ENCODE measurements at regions not wholly inside any gene's neighbourhood (a gene's known extent, or its start where the extent isn't known, plus 50 kb on each side); places are given as distances from the start of the nearest gene placed in this dataset.

DNA sequence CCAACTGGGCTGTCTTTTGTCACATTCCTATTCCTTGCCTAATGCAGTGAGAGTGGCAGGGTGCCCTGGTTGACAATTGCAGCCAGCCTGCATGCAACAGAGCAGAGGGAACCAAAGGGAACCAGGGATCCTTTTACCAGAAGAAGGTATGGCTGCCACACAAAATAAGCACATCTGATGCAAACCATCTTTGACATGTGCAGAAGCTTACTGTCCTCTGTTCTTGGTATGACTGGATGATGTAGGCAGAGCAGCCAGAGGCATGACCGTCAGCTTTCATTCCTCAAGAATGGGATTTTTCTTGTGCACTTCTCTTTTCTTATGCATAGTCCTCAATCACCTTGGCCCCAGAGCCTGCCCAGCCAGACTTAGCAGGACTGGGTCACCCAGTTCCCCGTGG lies 116.1 kb downstream of the UQCRFS1 start:
- no peak for DNase-seq
- Mint-ChIP-seq H3K27ac (no peak overlapping the region), H3K9me3 (peaks cover 0 to 18% (median 3%) of the 10 kb centered on the region in 8 donors), H3K4me3 (no peak overlapping the region), H3K4me1 (no peaks in the 10 kb centered on the region), H3K27me3 (peaks cover 0 to 1% of the 10 kb centered on the region in 2 donors), H3K36me3 (no peaks in the 10 kb centered on the region)
- Histone ChIP-seq H3K4me1 (ENCODE audit: insufficient read depth, low read length) (no peaks in the 10 kb centered on the region), H3K27me3 (ENCODE audit: insufficient read depth, low read length) (no peaks in the 10 kb centered on the region), H3K27ac (ENCODE audit: low read depth, low read length) (no peak overlapping the region), H3K4me3 (ENCODE audit: low read length in 2 of 2) (no peak overlapping the region), H3K36me3 (ENCODE audit: insufficient read depth, low read length) (no peaks in the 10 kb centered on the region), H3K9me3 (ENCODE audit: control insufficient read depth in 1 of 2, low read length in 2 of 2) (no peaks in the 10 kb centered on the region)
- POLR2A ChIA-PET (ENCODE audit: partially characterized antibody), result no interaction called here
- CTCF ChIA-PET (ENCODE audit: partially characterized antibody), result no interaction called here
- intact Hi-C loops (cut with micrococcal nuclease), result no loop called here

DNA sequence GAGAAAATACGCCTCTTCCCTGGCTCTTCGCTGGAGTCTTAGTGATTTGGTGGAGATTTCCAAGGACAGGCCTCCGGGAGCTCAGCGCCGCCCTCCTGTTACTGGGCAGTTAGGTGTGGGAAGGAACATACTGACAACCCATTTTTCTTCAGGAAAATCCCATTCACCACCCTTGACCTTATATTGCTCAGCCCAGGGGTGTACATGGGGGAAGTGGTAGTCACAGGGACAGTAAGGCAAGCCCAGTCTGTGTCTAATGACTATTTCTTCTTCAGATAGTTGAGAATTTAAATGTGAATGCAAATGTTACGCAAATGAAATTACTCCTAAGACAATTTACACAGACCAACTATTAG lies 119.4 kb downstream of the UQCRFS1 start:
- Mint-ChIP-seq H3K27me3 (peaks cover 0 to 1% of the 10 kb centered on the region in 2 donors), H3K4me1 (no peaks in the 10 kb centered on the region), H3K27ac (no peak overlapping the region), H3K4me3 (no peak overlapping the region), H3K9me3 (peaks cover 0 to 3% (median 0%) of the 10 kb centered on the region in 8 donors), H3K36me3 (no peaks in the 10 kb centered on the region)
- H3K36me3 ChIP-seq (ENCODE audit: insufficient read depth, low read length), result no peaks in the 10 kb centered on the region
- no peak overlapping the region for H3K27ac ChIP-seq (ENCODE audit: low read depth, low read length)
- H3K4me1 ChIP-seq (ENCODE audit: insufficient read depth, low read length), result no peaks in the 10 kb centered on the region
- ChIA-PET CTCF (ENCODE audit: partially characterized antibody) (no interaction called here), POLR2A (ENCODE audit: partially characterized antibody) (no interaction called here)
- intact Hi-C loops (cut with micrococcal nuclease), result no loop called here
- H3K27me3 ChIP-seq (ENCODE audit: insufficient read depth, low read length), result no peaks in the 10 kb centered on the region
- no peaks in the 10 kb centered on the region for H3K9me3 ChIP-seq (ENCODE audit: control insufficient read depth in 1 of 2, low read length in 2 of 2)
- DNase-seq, result no peak
- no peak overlapping the region for H3K4me3 ChIP-seq (ENCODE audit: low read length in 2 of 2)

DNA sequence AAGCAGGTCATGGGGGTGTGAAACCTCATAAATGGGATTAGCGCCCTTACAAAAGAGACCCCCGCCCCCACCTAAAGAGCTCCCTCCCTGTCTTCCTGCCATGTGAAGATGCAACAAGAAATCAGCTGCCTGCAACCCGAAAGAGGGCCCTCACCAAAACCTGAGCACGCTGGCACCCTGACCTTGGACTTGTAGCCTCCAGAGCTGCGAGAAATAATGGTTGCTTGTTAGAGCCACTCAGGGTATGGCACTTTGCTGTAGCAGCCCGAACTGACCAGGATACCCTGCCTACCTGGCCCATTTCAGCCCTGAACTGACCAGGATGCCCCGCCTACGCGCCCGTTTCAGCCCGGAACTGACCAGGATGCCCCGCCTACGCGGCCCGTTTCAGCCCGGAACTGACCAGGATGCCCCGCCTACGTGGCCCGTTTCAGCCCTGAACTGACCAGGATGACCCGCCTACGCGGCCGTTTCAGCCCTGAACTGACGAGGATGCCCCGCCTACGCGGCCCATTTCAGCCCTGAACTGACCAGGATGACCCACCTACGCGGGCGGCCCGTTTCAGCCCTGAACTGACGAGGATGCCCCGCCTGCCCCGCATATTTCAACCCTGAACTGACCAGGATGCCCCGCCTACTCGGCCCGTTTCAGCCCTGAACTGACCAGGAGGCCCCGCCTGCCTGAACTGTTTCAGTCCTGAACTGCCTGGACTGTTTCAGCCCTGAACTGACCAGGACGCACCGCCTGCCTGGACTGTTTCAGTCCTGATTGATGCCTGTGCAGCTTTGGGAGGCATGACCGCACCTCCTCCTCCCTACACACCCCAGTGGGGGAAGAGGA lies 120.0 kb downstream of the UQCRFS1 start:
- Histone ChIP-seq H3K36me3 (ENCODE audit: insufficient read depth, low read length) (no peaks in the 10 kb centered on the region), H3K27me3 (ENCODE audit: insufficient read depth, low read length) (no peaks in the 10 kb centered on the region), H3K9me3 (ENCODE audit: control insufficient read depth in 1 of 2, low read length in 2 of 2) (no peaks in the 10 kb centered on the region), H3K4me3 (ENCODE audit: low read length in 2 of 2) (no peak overlapping the region), H3K4me1 (ENCODE audit: insufficient read depth, low read length) (no peaks in the 10 kb centered on the region), H3K27ac (ENCODE audit: low read depth, low read length) (no peak overlapping the region)
- intact Hi-C loops (cut with micrococcal nuclease), result no loop called here
- Mint-ChIP-seq H3K4me1 (no peaks in the 10 kb centered on the region), H3K27me3 (peaks cover 0 to 1% of the 10 kb centered on the region in 2 donors), H3K9me3 (peaks cover 0 to 3% (median 0%) of the 10 kb centered on the region in 8 donors), H3K36me3 (no peaks in the 10 kb centered on the region), H3K27ac (peak overlapping the region in 1 of 7 donors; percentile 52), H3K4me3 (peak overlapping the region in 1 of 8 donors; percentile 25)
- POLR2A ChIA-PET (ENCODE audit: partially characterized antibody), result no interaction called here
- no peak for DNase-seq
- CTCF ChIA-PET (ENCODE audit: partially characterized antibody), result no interaction called here

DNA sequence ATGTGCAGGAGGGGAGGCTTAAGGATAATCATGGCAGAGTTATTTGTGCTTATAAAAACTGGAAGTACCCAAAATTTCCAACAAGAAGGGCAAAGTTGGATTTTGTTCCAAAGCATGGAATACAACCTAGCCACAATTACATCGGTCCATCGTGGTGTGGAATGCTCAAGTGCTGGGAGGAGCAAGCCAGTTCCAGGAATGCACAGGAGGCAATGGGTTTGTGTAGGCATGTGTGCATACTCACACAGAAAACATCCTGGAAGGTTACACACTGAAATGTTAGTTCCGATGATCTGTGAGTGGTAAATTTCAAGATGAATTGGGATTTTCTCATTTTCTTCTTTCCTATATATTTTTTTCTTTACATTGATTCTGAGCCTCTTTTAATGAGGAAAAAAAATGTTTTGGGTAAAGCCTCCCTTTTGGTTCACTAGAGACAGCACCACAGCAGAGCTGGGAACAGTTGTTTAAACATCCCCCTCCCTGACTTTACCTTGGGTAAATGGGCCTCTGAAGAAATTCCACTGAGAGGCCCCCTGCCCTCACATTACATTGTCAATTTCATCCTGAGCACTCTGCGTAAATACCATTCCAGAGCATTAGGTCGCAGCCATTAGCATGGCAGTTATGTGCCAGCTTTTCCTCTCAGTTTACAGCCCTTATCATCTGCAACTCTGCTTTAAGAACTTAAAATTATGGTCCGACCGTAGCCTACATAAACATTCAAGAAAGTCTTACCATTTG lies 122.0 kb downstream of the UQCRFS1 start:
- H3K9me3 Mint-ChIP-seq, result peaks cover 0 to 3% (median 0%) of the 10 kb centered on the region in 8 donors
- H3K36me3 ChIP-seq (ENCODE audit: insufficient read depth, low read length), result no peaks in the 10 kb centered on the region
- H3K27ac Mint-ChIP-seq, result no peak overlapping the region
- DNase-seq, result no peak
- H3K4me3 ChIP-seq (ENCODE audit: low read length in 2 of 2), result no peak overlapping the region
- no peaks in the 10 kb centered on the region for H3K27me3 ChIP-seq (ENCODE audit: insufficient read depth, low read length)
- intact Hi-C loops (cut with micrococcal nuclease), result no loop called here
- no peak overlapping the region for H3K4me3 Mint-ChIP-seq
- no peaks in the 10 kb centered on the region for H3K4me1 Mint-ChIP-seq
- H3K9me3 ChIP-seq (ENCODE audit: control insufficient read depth in 1 of 2, low read length in 2 of 2), result no peaks in the 10 kb centered on the region
- H3K36me3 Mint-ChIP-seq, result no peaks in the 10 kb centered on the region
- no peaks in the 10 kb centered on the region for H3K27me3 Mint-ChIP-seq
- no peaks in the 10 kb centered on the region for H3K4me1 ChIP-seq (ENCODE audit: insufficient read depth, low read length)
- H3K27ac ChIP-seq (ENCODE audit: low read depth, low read length), result no peak overlapping the region
- CTCF ChIA-PET (ENCODE audit: partially characterized antibody), result no interaction called here
- POLR2A ChIA-PET (ENCODE audit: partially characterized antibody), result no interaction called here

DNA sequence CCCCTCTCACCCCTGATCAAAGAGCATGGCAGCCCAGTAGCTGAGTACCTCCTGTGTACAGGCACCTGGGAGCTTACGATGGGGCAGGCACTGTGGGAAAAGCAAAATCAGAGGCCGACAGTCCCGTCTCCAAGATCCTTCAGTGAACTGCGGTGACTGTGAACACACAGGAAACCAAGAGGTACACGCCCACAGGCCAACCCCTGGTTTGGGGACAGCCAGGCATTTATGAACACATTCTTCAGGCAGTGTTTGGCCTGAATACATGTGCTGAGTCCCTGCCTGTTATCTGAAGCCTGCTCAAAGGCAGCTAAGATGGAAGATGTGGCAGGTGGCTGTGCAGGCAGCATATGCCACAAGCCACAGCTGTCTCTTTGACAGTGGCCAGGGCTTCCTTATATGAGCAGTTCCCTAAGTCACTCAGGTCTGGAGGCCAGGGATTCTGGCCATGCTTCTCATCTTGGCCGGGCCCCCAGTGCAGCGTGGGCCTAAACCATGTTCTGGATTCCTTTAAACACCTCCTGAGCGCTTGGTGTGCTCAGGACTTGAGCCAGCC lies 123.6 kb downstream of the UQCRFS1 start:
- POLR2A ChIA-PET (ENCODE audit: partially characterized antibody), result no interaction called here
- DNase-seq, result no peak
- H3K36me3 ChIP-seq (ENCODE audit: insufficient read depth, low read length), result no peaks in the 10 kb centered on the region
- Mint-ChIP-seq H3K27me3 (peaks cover 0 to 3% of the 10 kb centered on the region in 2 donors), H3K4me1 (peaks cover 0 to 5% (median 0%) of the 10 kb centered on the region in 4 donors), H3K27ac (no peak overlapping the region), H3K36me3 (no peaks in the 10 kb centered on the region), H3K4me3 (no peak overlapping the region), H3K9me3 (peaks cover 0 to 4% (median 0%) of the 10 kb centered on the region in 8 donors)
- H3K4me1 ChIP-seq (ENCODE audit: insufficient read depth, low read length), result no peaks in the 10 kb centered on the region
- CTCF ChIA-PET (ENCODE audit: partially characterized antibody), result no interaction called here
- no peak overlapping the region for H3K27ac ChIP-seq (ENCODE audit: low read depth, low read length)
- no peaks in the 10 kb centered on the region for H3K9me3 ChIP-seq (ENCODE audit: control insufficient read depth in 1 of 2, low read length in 2 of 2)
- no peak overlapping the region for H3K4me3 ChIP-seq (ENCODE audit: low read length in 2 of 2)
- H3K27me3 ChIP-seq (ENCODE audit: insufficient read depth, low read length), result no peaks in the 10 kb centered on the region
- intact Hi-C loops (cut with micrococcal nuclease), result no loop called here

DNA sequence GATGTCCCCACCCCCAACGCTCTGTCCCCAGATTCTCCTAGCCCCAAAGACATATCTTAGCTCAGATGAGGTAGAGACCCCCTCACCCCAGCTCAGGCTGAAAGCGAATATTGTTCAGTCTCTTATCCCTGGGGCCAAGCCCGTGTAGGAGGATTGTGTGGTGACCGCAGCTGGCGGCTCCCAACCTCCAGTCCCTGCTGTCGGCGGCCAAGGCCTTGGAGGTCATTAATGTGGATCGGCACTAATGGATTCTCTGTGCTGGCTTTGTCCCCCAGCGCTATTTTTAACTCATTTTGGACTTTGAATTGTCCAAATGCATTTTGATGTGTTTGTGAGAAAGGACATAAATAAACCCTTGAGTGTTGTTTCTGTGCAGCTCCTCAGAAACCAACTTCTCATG lies 124.2 kb downstream of the UQCRFS1 start:
- Mint-ChIP-seq H3K4me3 (no peak overlapping the region), H3K27me3 (peaks cover 0 to 3% of the 10 kb centered on the region in 2 donors), H3K27ac (no peak overlapping the region), H3K9me3 (peaks cover 0 to 3% (median 0%) of the 10 kb centered on the region in 8 donors), H3K4me1 (peaks cover 0 to 5% (median 0%) of the 10 kb centered on the region in 4 donors), H3K36me3 (no peaks in the 10 kb centered on the region)
- no peaks in the 10 kb centered on the region for H3K9me3 ChIP-seq (ENCODE audit: control insufficient read depth in 1 of 2, low read length in 2 of 2)
- H3K36me3 ChIP-seq (ENCODE audit: insufficient read depth, low read length), result no peaks in the 10 kb centered on the region
- H3K4me3 ChIP-seq (ENCODE audit: low read length in 2 of 2), result no peak overlapping the region
- no peak overlapping the region for H3K27ac ChIP-seq (ENCODE audit: low read depth, low read length)
- intact Hi-C loops (cut with micrococcal nuclease), result no loop called here
- no peaks in the 10 kb centered on the region for H3K4me1 ChIP-seq (ENCODE audit: insufficient read depth, low read length)
- CTCF ChIA-PET (ENCODE audit: partially characterized antibody), result no interaction called here
- no peak for DNase-seq
- no peaks in the 10 kb centered on the region for H3K27me3 ChIP-seq (ENCODE audit: insufficient read depth, low read length)
- POLR2A ChIA-PET (ENCODE audit: partially characterized antibody), result no interaction called here

DNA sequence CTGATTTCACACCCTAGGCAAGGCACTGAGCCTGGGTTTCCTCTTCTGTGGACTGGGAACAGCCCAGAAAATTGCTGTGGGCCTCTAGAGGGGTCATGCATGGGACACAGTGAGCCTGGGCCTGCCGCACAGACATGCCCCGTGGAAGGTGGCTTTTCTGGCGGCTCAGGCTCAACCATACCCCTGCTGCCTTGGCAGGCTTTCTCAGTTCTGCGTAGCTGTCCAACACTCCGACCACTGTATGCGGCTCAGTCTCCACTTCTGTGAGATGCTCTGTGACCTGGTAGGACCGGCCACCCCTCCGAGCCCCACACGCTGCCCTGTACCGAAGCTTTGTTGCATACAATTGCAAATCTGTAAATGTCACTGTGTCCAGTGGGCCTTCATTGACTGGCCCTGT lies 126.3 kb downstream of the UQCRFS1 start:
- POLR2A ChIA-PET (ENCODE audit: partially characterized antibody), result no interaction called here
- no peak for DNase-seq
- H3K4me1 Mint-ChIP-seq, result peaks cover 0 to 5% (median 0%) of the 10 kb centered on the region in 4 donors

More for the DNA sequence above, 126.3 kb downstream of the UQCRFS1 start:
- intact Hi-C loops (cut with micrococcal nuclease), result no loop called here
- no peak overlapping the region for H3K27ac Mint-ChIP-seq
- CTCF ChIA-PET (ENCODE audit: partially characterized antibody), result no interaction called here
- peaks cover 0 to 3% (median 0%) of the 10 kb centered on the region in 8 donors for H3K9me3 Mint-ChIP-seq
- no peak overlapping the region for H3K4me3 Mint-ChIP-seq
- H3K9me3 ChIP-seq (ENCODE audit: control insufficient read depth in 1 of 2, low read length in 2 of 2), result no peaks in the 10 kb centered on the region
- peaks cover 0 to 3% of the 10 kb centered on the region in 2 donors for H3K27me3 Mint-ChIP-seq
- no peaks in the 10 kb centered on the region for H3K4me1 ChIP-seq (ENCODE audit: insufficient read depth, low read length)
- H3K27ac ChIP-seq (ENCODE audit: low read depth, low read length), result no peak overlapping the region
- H3K4me3 ChIP-seq (ENCODE audit: low read length in 2 of 2), result no peak overlapping the region
- no peaks in the 10 kb centered on the region for H3K36me3 Mint-ChIP-seq
- no peaks in the 10 kb centered on the region for H3K27me3 ChIP-seq (ENCODE audit: insufficient read depth, low read length)
- H3K36me3 ChIP-seq (ENCODE audit: insufficient read depth, low read length), result no peaks in the 10 kb centered on the region
